Endothelial cell of umbilical vein (primary cell): ENCODE measurements at regions not wholly inside any gene's neighbourhood (a gene's known extent, or its start where the extent isn't known, plus 50 kb on each side); places are given as distances from the start of the nearest gene placed in this dataset.

Experiments used
- BruUV-seq: library from RNA; stranded (reverse); fragments of 400-500 nt; replicated peaks from 2 replicates; lab custom pipeline; 2021; lab: Mats Ljungman, UMichigan
- CTCF ChIA-PET: fragments of 300-600, 350-600 bp; sonication (Branson Sonifier 250); formaldehyde crosslinking; loops from one replicate; lab custom pipeline; 2021; ENCODE audit warnings: antibody characterized with exemption, inconsistent platforms; lab: Charles Lee
- POLR2A ChIA-PET: fragments of 300-600, 350-600 bp; sonication (Branson Sonifier 250); formaldehyde crosslinking; loops from one replicate; lab custom pipeline; 2021; ENCODE audit warnings: antibody characterized with exemption, inconsistent platforms; lab: Charles Lee
- DNase-seq: peaks from one replicate; pipeline ENCODE4 v3.0.0-alpha.2; 2011; ENCODE audit warnings: low read depth, low spot score
- FAIRE-seq: peaks from 2 replicates; lab custom pipeline; 2011; peaks lifted over from hg19 to GRCh38; lab: Jason Lieb, UNC
- H2AFZ ChIP-seq: 2 replicates; pipeline ENCODE4 v1.6.0; 2012; ENCODE audit warnings: low read depth, low read length, control low read depth, inconsistent platforms
- H3K27ac ChIP-seq: 2 replicates; pipeline ENCODE4 v1.5.1; 2011; ENCODE audit warnings: low read depth, mild to moderate bottlenecking, control low read depth, low read length, moderate library complexity; ENCODE audit not compliant: insufficient read depth
- H3K27me3 ChIP-seq, 2 experiments: 2 replicates each; pipeline versions ENCODE4 v1.6.0 to v1.6.1; 2011; ENCODE audit warnings: low read length in 2 of 2, mixed read lengths in 1 of 2; ENCODE audit not compliant: control insufficient read depth in 2 of 2, insufficient read depth in 2 of 2
- H3K36me3 ChIP-seq, 2 experiments: 2 replicates in 1 of 2; 3 replicates in 1 of 2; pipeline ENCODE4 v1.5.1; 2011; ENCODE audit warnings: low read length in 2 of 2, mild to moderate bottlenecking in 1 of 2, moderate library complexity in 1 of 2; ENCODE audit not compliant: control insufficient read depth in 2 of 2, insufficient read depth in 2 of 2; ENCODE audit errors: extremely low read depth in 1 of 2
- H3K4me1 ChIP-seq: 3 replicates; pipeline ENCODE4 v1.5.1; 2011; ENCODE audit warnings: mild to moderate bottlenecking, low read length; ENCODE audit not compliant: control insufficient read depth, insufficient read depth; ENCODE audit errors: extremely low read depth
- H3K4me2 ChIP-seq: 2 replicates; pipeline ENCODE4 v1.6.1; 2011; ENCODE audit warnings: low read length, control low read depth, mixed read lengths; ENCODE audit not compliant: insufficient read depth
- H3K4me3 ChIP-seq, 3 experiments: fragments of 200-600 bp in 1 of 3; sonication (generic), shearing (Covaris generic) in 1 of 3; replicated peaks in 1 of 3; 2 replicates each; pipeline ENCODE4 v1.5.1; 2011 to 2016; ENCODE audit warnings: control low read depth in 3 of 3, low read length in 3 of 3, mild to moderate bottlenecking in 2 of 3, inconsistent platforms in 1 of 3, low read depth in 1 of 3, moderate library complexity in 1 of 3; ENCODE audit not compliant: insufficient read depth in 1 of 3
- H3K79me2 ChIP-seq: 2 replicates; pipeline ENCODE4 v1.6.0; 2012; ENCODE audit warnings: low read length, inconsistent platforms; ENCODE audit not compliant: control insufficient read depth, insufficient read depth
- H3K9ac ChIP-seq: replicated peaks from 2 replicates; pipeline ENCODE3; 2011; ENCODE audit warnings: low read length, control low read depth; ENCODE audit not compliant: insufficient read depth; ENCODE audit errors: extremely low read depth
- H3K9me1 ChIP-seq: replicated peaks from 3 replicates; pipeline ENCODE4 v1.6.0; 2011; ENCODE audit warnings: mild to moderate bottlenecking, low read length; ENCODE audit not compliant: control insufficient read depth, insufficient read depth; ENCODE audit errors: extremely low read depth
- H3K9me3 ChIP-seq: replicated peaks from 2 replicates; pipeline ENCODE4 v1.5.1; 2012; ENCODE audit warnings: low read length, inconsistent platforms; ENCODE audit not compliant: control insufficient read depth, insufficient read depth
- H4K20me1 ChIP-seq: replicated peaks from 2 replicates; pipeline ENCODE3; 2011; ENCODE audit warnings: mild to moderate bottlenecking, low read length; ENCODE audit not compliant: control insufficient read depth, insufficient read depth; ENCODE audit errors: extremely low read depth
- EZH2 ChIP-seq: IDR thresholded peaks from 2 replicates; pipeline ENCODE4 v1.6.1; 2012; ENCODE audit warnings: borderline replicate concordance, low read depth, mild to moderate bottlenecking, moderate library complexity, low read length, inconsistent platforms; ENCODE audit not compliant: severe bottlenecking
- FOS ChIP-seq: IDR thresholded peaks from 2 replicates; pipeline ENCODE4 v1.6.1; 2011; ENCODE audit warnings: mild to moderate bottlenecking, low read length, moderate library complexity, borderline replicate concordance; ENCODE audit not compliant: insufficient read depth
- GATA2 ChIP-seq: IDR thresholded peaks from 2 replicates; pipeline ENCODE4 v1.7.0; 2011; ENCODE audit warnings: low read depth, mild to moderate bottlenecking, moderate library complexity, mixed read lengths, low read length; ENCODE audit not compliant: insufficient read length, insufficient read depth
- JUN ChIP-seq: IDR thresholded peaks from 2 replicates; pipeline ENCODE4 v1.6.1; 2011; ENCODE audit warnings: borderline replicate concordance, low read depth; ENCODE audit not compliant: insufficient read length, insufficient read depth
- MYC ChIP-seq: IDR thresholded peaks from one replicate; pipeline ENCODE4 v1.6.1; 2011; ENCODE audit warnings: mild to moderate bottlenecking, low read depth, low read length
- POLR2A ChIP-seq: IDR thresholded peaks from 2 replicates; pipeline ENCODE4 v1.6.1; 2012; ENCODE audit warnings: low read depth, mild to moderate bottlenecking, control low read depth, low read length
- POLR2AphosphoS5 ChIP-seq: IDR thresholded peaks from 2 replicates; pipeline ENCODE4 v1.6.1; 2012; ENCODE audit warnings: low read depth, mild to moderate bottlenecking, control low read depth, low read length, moderate library complexity; ENCODE audit not compliant: insufficient read depth
- dilution Hi-C: fragments of 300-500 bp; cut with MboI; formaldehyde crosslinking; loops from one replicate; pipeline ENCODE4 v1.15.0; 2019; ENCODE audit warnings: low sequenced_read_pairs; ENCODE audit not compliant: extremely low pct_ligation_motif_present
- intact Hi-C: fragments of 100-400 bp; cut with micrococcal nuclease; formaldehyde crosslinking; loops from one replicate; pipeline ENCODE4 v1.10.0; 2022
- TF ChIP-seq, protein P1 (sequence below): IDR thresholded peaks from 2 replicates; pipeline ENCODE4 v1.6.1; 2011; ENCODE audit not compliant: insufficient read depth, insufficient read length
- TF ChIP-seq, protein P2 (sequence below), 2 donors: IDR thresholded peaks; 1 replicate in 1 of 2; 2 replicates in 1 of 2; pipeline ENCODE4 v1.5.1; 2011; ENCODE audit warnings: low read length in 2 of 2, mild to moderate bottlenecking in 2 of 2, moderate library complexity in 2 of 2, control low read depth in 1 of 2, inconsistent platforms in 1 of 2, low read depth in 1 of 2; ENCODE audit not compliant: insufficient read depth in 1 of 2; ENCODE audit errors: extremely low read depth in 1 of 2

DNA sequence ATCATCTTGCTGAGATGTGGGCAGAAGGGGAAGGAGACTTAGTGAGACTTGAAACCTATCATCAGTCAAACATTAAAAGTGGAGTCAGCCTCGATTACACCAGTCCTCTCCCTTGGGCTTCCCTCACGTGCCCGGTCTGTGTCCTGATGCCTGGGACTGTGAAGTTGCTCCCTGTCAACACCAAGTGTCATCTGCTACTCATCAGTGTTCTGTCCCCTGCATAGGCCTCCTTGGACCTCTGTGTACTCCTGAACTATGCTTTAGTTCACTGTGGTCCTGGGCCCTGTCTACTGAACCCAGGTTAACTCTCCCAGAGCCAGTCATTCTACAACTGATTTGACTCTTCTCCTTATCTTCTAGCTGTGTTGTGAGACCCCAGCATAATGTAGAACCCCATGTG, 506.3 kb downstream of the TYW1 start:
- Histone ChIP-seq H3K27me3 (no peaks in the 10 kb centered on the region), H3K9me3 (no peaks in the 10 kb centered on the region), H3K4me2 (no peak overlapping the region), H4K20me1 (no peaks in the 10 kb centered on the region), H3K4me3 (no peak overlapping the region), H3K4me1 (no peaks in the 10 kb centered on the region), H3K36me3 (no peaks in the 10 kb centered on the region), H3K79me2 (no peaks in the 10 kb centered on the region), H3K27ac (no peak overlapping the region), H3K9me1 (no peaks in the 10 kb centered on the region), H3K9ac (no peak overlapping the region), H2AFZ (no peak overlapping the region)
- POLR2A ChIA-PET: no interaction called here
- DNase-seq: no peak
- no peak for TF ChIP-seq MYC
- intact Hi-C loops: no loop called here
- CTCF ChIA-PET: no interaction called here
- dilution Hi-C loops: no loop called here
- BruUV-seq: no TSS peak
- FAIRE-seq: no peak

DNA sequence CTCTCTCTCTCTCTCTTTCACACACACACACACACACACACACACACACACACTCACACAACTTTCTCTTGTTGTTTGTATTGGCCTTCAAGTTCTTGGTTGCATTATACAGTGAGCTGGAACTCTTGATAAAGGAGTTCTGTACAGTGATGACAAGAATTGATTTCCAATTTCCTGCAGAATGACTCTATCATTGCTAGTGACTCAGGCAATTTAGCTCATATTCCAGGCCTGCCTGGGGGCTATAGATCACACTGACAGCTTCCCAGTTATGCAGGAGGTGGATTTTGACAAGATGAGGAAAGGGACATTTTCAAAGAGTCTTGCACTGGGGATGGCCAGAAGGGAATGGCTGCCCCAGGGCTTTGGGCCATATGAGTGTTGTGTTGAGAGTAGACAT, 508.8 kb downstream of the TYW1 start:
- FAIRE-seq: no peak
- dilution Hi-C loops: no loop called here

More for the DNA sequence above, 508.8 kb downstream of the TYW1 start:
- ChIA-PET POLR2A (no interaction called here), CTCF (no interaction called here)
- TF ChIP-seq POLR2AphosphoS5 (no peak), POLR2A (no peak), MYC (no peak), FOS (no peak), JUN (no peak), EZH2 (no peak), GATA2 (no peak)
- TF ChIP-seq, protein P1, sequence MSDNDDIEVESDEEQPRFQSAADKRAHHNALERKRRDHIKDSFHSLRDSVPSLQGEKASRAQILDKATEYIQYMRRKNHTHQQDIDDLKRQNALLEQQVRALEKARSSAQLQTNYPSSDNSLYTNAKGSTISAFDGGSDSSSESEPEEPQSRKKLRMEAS: no peak
- TF ChIP-seq, protein P2, sequence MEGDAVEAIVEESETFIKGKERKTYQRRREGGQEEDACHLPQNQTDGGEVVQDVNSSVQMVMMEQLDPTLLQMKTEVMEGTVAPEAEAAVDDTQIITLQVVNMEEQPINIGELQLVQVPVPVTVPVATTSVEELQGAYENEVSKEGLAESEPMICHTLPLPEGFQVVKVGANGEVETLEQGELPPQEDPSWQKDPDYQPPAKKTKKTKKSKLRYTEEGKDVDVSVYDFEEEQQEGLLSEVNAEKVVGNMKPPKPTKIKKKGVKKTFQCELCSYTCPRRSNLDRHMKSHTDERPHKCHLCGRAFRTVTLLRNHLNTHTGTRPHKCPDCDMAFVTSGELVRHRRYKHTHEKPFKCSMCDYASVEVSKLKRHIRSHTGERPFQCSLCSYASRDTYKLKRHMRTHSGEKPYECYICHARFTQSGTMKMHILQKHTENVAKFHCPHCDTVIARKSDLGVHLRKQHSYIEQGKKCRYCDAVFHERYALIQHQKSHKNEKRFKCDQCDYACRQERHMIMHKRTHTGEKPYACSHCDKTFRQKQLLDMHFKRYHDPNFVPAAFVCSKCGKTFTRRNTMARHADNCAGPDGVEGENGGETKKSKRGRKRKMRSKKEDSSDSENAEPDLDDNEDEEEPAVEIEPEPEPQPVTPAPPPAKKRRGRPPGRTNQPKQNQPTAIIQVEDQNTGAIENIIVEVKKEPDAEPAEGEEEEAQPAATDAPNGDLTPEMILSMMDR (IDR thresholded peaks at IDR 0.05; ENCODE audit: extremely low read depth in 1 of 2, insufficient read depth in 1 of 2, low read depth in 1 of 2, low read length in 2 of 2): no peak
- no TSS peak for BruUV-seq
- Histone ChIP-seq H3K4me1 (no peaks in the 10 kb centered on the region), H3K9me3 (no peaks in the 10 kb centered on the region), H3K36me3 (no peaks in the 10 kb centered on the region), H3K27me3 (no peaks in the 10 kb centered on the region), H4K20me1 (no peaks in the 10 kb centered on the region), H3K9ac (no peak overlapping the region), H3K4me2 (no peak overlapping the region), H3K4me3 (no peak overlapping the region), H2AFZ (no peak overlapping the region), H3K9me1 (no peaks in the 10 kb centered on the region), H3K27ac (no peak overlapping the region), H3K79me2 (no peaks in the 10 kb centered on the region)
- DNase-seq: no peak
- intact Hi-C loops: no loop called here
